GM23338 (cell line): ENCODE measurements at regions not wholly inside any gene's neighbourhood (a gene's known extent, or its start where the extent isn't known, plus 50 kb on each side); places are given as distances from the start of the nearest gene placed in this dataset.
"Not testable (repeated sequence)": the region's sequence is repeated elsewhere in the genome, so short reads cannot be mapped to it uniquely, and the experiment has no call there.

Experiments
- ATAC-seq: fragments of 200-7000 bp; cut with Tn5 transposase; 3 replicates; pipeline ENCODE4 v1.9.1; 2020
- DNase-seq: peaks from one replicate; pipeline ENCODE4 v3.0.0-alpha.2; 2015; ENCODE audit warnings: low spot score
- H2AFZ ChIP-seq: fragments of 200-600 bp; sonication (generic); 2 replicates; pipeline ENCODE4 v1.8.0; 2016; ENCODE audit warnings: antibody characterized with exemption, mild to moderate bottlenecking, moderate library complexity
- H3F3A ChIP-seq: fragments of 200-600 bp; sonication (generic); replicated peaks from 2 replicates; pipeline ENCODE4 v1.8.0; 2017; ENCODE audit warnings: antibody characterized with exemption, mixed run types, low read depth
- H3K27ac ChIP-seq: fragments of 200-600 bp; sonication (generic); 2 replicates; pipeline ENCODE4 v1.6.1; 2016; ENCODE audit warnings: low read depth
- H3K27me3 ChIP-seq: fragments of 200-600 bp; sonication (generic); 2 replicates; pipeline ENCODE4 v1.8.0; 2016; ENCODE audit warnings: mild to moderate bottlenecking, mixed run types, moderate library complexity; ENCODE audit not compliant: insufficient read depth
- H3K36me3 ChIP-seq: fragments of 200-600 bp; sonication (generic); 2 replicates; pipeline ENCODE4 v1.8.0; 2016; ENCODE audit warnings: mild to moderate bottlenecking; ENCODE audit not compliant: insufficient read depth
- H3K4me1 ChIP-seq: fragments of 200-600 bp; sonication (generic); 2 replicates; pipeline ENCODE4 v1.8.0; 2016; ENCODE audit warnings: mild to moderate bottlenecking, moderate library complexity; ENCODE audit not compliant: insufficient read depth
- H3K4me2 ChIP-seq: fragments of 200-600 bp; sonication (generic); 2 replicates; pipeline ENCODE4 v1.7.1; 2017; ENCODE audit warnings: mixed run types
- H3K4me3 ChIP-seq: fragments of 200-600 bp; sonication (generic); 2 replicates; pipeline ENCODE4 v1.6.1; 2016; ENCODE audit warnings: mixed run types
- H3K79me2 ChIP-seq: fragments of 200-600 bp; sonication (generic); replicated peaks from 2 replicates; pipeline ENCODE4 v1.8.0; 2017; ENCODE audit warnings: mild to moderate bottlenecking; ENCODE audit not compliant: insufficient read depth
- H3K9me2 ChIP-seq: fragments of 200-600 bp; sonication (generic); 2 replicates; pipeline ENCODE4 v1.8.0; 2017; ENCODE audit not compliant: insufficient read depth
- H4K20me1 ChIP-seq: fragments of 200-600 bp; sonication (generic); replicated peaks from 2 replicates; pipeline ENCODE4 v1.8.0; 2017; ENCODE audit warnings: mild to moderate bottlenecking; ENCODE audit not compliant: insufficient read depth
- H3K27ac Mint-ChIP-seq: 2 replicates; pipeline ENCODE4 v1.8.0; 2020; ENCODE audit warnings: inconsistent platforms, mild to moderate bottlenecking, moderate library complexity, mixed read lengths
- H3K27me3 Mint-ChIP-seq: 3 replicates; pipeline ENCODE4 v1.8.0; 2022; ENCODE audit warnings: low read depth, mild to moderate bottlenecking, moderate library complexity, mixed read lengths, inconsistent platforms; ENCODE audit not compliant: insufficient read depth, poor library complexity
- H3K36me3 Mint-ChIP-seq: 3 replicates; pipeline ENCODE4 v1.8.0; 2021; ENCODE audit warnings: low read depth, mild to moderate bottlenecking, inconsistent platforms, moderate library complexity, mixed read lengths
- H3K4me1 Mint-ChIP-seq: 3 replicates; pipeline ENCODE4 v1.8.0; 2020; ENCODE audit warnings: mild to moderate bottlenecking, inconsistent platforms, mixed read lengths
- H3K4me3 Mint-ChIP-seq: 3 replicates; pipeline ENCODE4 v1.8.0; 2021; ENCODE audit warnings: moderate library complexity, mild to moderate bottlenecking, inconsistent platforms, mixed read lengths
- H3K9me3 Mint-ChIP-seq: 3 replicates; pipeline ENCODE4 v1.8.0; 2020; ENCODE audit warnings: moderate library complexity, mild to moderate bottlenecking, inconsistent platforms, mixed read lengths
- EZH2 ChIP-seq: fragments of 200-600 bp; sonication (generic); IDR thresholded peaks from one replicate; pipeline ENCODE4 v1.8.0; 2017; ENCODE audit warnings: antibody characterized with exemption, mild to moderate bottlenecking, low read depth; ENCODE audit not compliant: unreplicated experiment
- EZH2phosphoT487 ChIP-seq: fragments of 200-600 bp; sonication (generic); IDR thresholded peaks from one replicate; pipeline ENCODE4 v1.8.1; 2018; ENCODE audit warnings: antibody characterized with exemption; ENCODE audit not compliant: unreplicated experiment
- POLR2AphosphoS5 ChIP-seq: IDR thresholded peaks from 2 replicates; pipeline ENCODE4 v1.6.1; 2016; ENCODE audit warnings: antibody characterized with exemption, low read depth
- STAT1 ChIP-seq: IDR thresholded peaks from one replicate; pipeline ENCODE4 v1.6.1; 2016; ENCODE audit warnings: antibody characterized with exemption; ENCODE audit not compliant: unreplicated experiment
- ZNF114 ChIP-seq: fragments of 250-450 bp; sonication (Bioruptor Pico); IDR thresholded peaks from 2 replicates; pipeline ENCODE4 v1.5.0; 2020; ENCODE audit warnings: mild to moderate bottlenecking, moderate library complexity
- ZNF331 ChIP-seq: fragments of 250-450 bp; sonication (Bioruptor Pico); IDR thresholded peaks from 2 replicates; pipeline ENCODE4 v1.5.0; 2020; ENCODE audit warnings: low read depth, mild to moderate bottlenecking, moderate library complexity
- TF ChIP-seq, protein P1 (sequence below): IDR thresholded peaks from 2 replicates; pipeline ENCODE4 v1.6.1; 2016; ENCODE audit warnings: antibody characterized with exemption
- TF ChIP-seq, protein P2 (sequence below), 2 experiments: fragments of 200-600 bp in 1 of 2; sonication (generic) in 1 of 2; conservative IDR thresholded peaks; 2 replicates each; pipeline versions ENCODE4 v1.5.1 to v1.6.1; 2016 to 2017; ENCODE audit warnings: antibody characterized with exemption in 2 of 2, low read depth in 2 of 2, mild to moderate bottlenecking in 2 of 2, moderate library complexity in 1 of 2
- TF ChIP-seq, protein P3 (sequence below): fragments of 250-450 bp; sonication (Bioruptor Pico); IDR thresholded peaks from 2 replicates; pipeline ENCODE4 v1.5.0; 2020; ENCODE audit warnings: mild to moderate bottlenecking, moderate library complexity

DNA sequence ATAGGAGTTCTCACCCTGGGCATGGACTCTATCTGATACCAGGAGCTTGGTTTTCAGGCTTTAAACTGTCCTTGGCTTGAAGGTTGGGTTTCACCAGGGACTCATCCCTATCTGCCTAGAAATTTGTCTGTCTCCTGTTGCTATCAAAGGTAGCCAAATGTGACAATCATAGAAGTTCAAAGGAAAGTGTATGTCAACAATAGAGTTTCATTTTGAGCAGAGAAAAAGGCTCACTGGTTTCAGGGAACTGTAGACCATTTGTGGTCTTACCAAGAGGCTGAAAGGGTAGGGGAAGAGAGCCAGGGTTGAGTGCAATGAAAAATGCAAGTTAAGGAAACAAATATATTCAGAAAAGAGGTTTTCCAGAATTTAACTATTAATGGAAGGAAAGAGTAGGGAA is 966.8 kb upstream of the CITED2 start (continued):
- TF ChIP-seq EZH2phosphoT487 (no peak), EZH2 (no peak), STAT1 (no peak), ZNF114 (no peak), POLR2AphosphoS5 (no peak)
- TF ChIP-seq, protein P1, sequence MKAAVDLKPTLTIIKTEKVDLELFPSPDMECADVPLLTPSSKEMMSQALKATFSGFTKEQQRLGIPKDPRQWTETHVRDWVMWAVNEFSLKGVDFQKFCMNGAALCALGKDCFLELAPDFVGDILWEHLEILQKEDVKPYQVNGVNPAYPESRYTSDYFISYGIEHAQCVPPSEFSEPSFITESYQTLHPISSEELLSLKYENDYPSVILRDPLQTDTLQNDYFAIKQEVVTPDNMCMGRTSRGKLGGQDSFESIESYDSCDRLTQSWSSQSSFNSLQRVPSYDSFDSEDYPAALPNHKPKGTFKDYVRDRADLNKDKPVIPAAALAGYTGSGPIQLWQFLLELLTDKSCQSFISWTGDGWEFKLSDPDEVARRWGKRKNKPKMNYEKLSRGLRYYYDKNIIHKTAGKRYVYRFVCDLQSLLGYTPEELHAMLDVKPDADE: no peak

DNA sequence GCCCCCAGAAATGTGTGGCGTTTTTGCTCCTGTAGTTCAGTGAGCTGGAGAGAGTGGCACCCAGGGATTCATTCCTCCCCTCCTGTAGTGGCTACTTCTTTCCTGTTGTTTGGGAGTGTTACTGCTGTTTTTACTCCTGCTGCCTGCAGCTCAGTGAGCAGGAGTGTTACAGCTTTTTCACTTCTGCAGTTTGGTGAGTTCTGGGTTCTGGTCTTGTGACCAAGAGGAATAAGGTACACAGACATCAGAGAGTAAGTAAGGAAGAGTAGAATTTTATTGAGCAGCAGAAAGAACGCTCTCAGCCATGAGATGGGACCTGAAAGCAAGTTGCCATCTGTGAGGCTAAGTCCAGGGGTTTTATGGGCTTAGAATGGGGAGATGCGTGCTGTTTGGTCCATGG is 966.3 kb upstream of the CITED2 start:
- Mint-ChIP-seq H3K9me3 (peaks cover 38% of the 10 kb centered on the region), H3K27ac (no peak overlapping the region), H3K4me3 (no peak overlapping the region), H3K27me3 (no peaks in the 10 kb centered on the region), H3K36me3 (peaks cover 20% of the 10 kb centered on the region), H3K4me1 (no peaks in the 10 kb centered on the region)
- no peaks in the 10 kb centered on the region for H3K4me1 ChIP-seq
- H3K36me3 ChIP-seq: 0 out of 2 replicates have a peak, but pooled peaks cover 4% of the 10 kb centered on the region
- no peak overlapping the region for H3K4me3 ChIP-seq
- no peak overlapping the region for H3K4me2 ChIP-seq
- peaks cover 24% of the 10 kb centered on the region for H3K9me2 ChIP-seq
- ATAC-seq: no peak
- no peaks in the 10 kb centered on the region for H3K79me2 ChIP-seq
- H2AFZ ChIP-seq: no peak overlapping the region
- no peaks in the 10 kb centered on the region for H3F3A ChIP-seq
- H3K27me3 ChIP-seq: no peaks in the 10 kb centered on the region
- TF ChIP-seq ZNF331 (no peak), EZH2phosphoT487 (no peak)
- TF ChIP-seq, protein P2, sequence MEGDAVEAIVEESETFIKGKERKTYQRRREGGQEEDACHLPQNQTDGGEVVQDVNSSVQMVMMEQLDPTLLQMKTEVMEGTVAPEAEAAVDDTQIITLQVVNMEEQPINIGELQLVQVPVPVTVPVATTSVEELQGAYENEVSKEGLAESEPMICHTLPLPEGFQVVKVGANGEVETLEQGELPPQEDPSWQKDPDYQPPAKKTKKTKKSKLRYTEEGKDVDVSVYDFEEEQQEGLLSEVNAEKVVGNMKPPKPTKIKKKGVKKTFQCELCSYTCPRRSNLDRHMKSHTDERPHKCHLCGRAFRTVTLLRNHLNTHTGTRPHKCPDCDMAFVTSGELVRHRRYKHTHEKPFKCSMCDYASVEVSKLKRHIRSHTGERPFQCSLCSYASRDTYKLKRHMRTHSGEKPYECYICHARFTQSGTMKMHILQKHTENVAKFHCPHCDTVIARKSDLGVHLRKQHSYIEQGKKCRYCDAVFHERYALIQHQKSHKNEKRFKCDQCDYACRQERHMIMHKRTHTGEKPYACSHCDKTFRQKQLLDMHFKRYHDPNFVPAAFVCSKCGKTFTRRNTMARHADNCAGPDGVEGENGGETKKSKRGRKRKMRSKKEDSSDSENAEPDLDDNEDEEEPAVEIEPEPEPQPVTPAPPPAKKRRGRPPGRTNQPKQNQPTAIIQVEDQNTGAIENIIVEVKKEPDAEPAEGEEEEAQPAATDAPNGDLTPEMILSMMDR (conservative IDR thresholded peaks at IDR 0.05; ENCODE audit: low read depth in 2 of 2): no peak
- TF ChIP-seq, protein P3, sequence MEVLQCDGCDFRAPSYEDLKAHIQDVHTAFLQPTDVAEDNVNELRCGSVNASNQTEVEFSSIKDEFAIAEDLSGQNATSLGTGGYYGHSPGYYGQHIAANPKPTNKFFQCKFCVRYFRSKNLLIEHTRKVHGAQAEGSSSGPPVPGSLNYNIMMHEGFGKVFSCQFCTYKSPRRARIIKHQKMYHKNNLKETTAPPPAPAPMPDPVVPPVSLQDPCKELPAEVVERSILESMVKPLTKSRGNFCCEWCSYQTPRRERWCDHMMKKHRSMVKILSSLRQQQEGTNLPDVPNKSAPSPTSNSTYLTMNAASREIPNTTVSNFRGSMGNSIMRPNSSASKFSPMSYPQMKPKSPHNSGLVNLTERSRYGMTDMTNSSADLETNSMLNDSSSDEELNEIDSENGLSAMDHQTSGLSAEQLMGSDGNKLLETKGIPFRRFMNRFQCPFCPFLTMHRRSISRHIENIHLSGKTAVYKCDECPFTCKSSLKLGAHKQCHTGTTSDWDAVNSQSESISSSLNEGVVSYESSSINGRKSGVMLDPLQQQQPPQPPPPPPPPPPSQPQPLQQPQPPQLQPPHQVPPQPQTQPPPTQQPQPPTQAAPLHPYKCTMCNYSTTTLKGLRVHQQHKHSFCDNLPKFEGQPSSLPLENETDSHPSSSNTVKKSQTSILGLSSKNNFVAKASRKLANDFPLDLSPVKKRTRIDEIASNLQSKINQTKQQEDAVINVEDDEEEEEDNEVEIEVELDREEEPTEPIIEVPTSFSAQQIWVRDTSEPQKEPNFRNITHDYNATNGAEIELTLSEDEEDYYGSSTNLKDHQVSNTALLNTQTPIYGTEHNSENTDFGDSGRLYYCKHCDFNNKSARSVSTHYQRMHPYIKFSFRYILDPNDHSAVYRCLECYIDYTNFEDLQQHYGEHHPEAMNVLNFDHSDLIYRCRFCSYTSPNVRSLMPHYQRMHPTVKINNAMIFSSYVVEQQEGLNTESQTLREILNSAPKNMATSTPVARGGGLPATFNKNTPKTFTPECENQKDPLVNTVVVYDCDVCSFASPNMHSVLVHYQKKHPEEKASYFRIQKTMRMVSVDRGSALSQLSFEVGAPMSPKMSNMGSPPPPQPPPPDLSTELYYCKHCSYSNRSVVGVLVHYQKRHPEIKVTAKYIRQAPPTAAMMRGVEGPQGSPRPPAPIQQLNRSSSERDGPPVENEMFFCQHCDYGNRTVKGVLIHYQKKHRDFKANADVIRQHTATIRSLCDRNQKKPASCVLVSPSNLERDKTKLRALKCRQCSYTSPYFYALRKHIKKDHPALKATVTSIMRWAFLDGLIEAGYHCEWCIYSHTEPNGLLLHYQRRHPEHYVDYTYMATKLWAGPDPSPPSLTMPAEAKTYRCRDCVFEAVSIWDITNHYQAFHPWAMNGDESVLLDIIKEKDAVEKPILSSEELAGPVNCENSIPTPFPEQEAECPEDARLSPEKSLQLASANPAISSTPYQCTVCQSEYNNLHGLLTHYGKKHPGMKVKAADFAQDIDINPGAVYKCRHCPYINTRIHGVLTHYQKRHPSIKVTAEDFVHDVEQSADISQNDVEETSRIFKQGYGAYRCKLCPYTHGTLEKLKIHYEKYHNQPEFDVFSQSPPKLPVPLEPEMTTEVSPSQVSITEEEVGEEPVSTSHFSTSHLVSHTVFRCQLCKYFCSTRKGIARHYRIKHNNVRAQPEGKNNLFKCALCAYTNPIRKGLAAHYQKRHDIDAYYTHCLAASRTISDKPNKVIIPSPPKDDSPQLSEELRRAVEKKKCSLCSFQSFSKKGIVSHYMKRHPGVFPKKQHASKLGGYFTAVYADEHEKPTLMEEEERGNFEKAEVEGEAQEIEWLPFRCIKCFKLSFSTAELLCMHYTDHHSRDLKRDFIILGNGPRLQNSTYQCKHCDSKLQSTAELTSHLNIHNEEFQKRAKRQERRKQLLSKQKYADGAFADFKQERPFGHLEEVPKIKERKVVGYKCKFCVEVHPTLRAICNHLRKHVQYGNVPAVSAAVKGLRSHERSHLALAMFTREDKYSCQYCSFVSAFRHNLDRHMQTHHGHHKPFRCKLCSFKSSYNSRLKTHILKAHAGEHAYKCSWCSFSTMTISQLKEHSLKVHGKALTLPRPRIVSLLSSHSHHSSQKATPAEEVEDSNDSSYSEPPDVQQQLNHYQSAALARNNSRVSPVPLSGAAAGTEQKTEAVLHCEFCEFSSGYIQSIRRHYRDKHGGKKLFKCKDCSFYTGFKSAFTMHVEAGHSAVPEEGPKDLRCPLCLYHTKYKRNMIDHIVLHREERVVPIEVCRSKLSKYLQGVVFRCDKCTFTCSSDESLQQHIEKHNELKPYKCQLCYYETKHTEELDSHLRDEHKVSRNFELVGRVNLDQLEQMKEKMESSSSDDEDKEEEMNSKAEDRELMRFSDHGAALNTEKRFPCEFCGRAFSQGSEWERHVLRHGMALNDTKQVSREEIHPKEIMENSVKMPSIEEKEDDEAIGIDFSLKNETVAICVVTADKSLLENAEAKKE (CRISPR knock-in tag): no peak
- H4K20me1 ChIP-seq: no peaks in the 10 kb centered on the region
- H3K27ac ChIP-seq: no peak overlapping the region
- DNase-seq: no peak

DNA sequence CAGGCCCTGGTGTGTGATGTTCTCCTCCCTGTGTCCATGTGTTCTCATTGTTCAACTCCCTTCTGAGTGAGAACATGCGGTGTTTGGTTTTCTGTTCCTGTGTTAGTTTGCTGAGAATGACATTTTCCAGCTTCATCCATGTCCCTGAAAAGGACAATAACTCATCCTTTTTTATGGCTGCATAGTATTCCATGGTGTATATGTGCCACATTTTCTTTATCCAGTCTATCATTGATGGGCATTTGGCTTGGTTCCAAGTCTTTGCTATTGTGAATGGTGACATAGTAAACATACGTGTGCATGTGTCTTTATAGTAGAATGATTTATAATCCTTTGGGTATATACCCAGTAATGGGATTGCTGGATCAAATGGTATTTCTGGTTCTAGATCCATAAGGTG is 964.6 kb upstream of the CITED2 start:
- DNase-seq, H3K4me2 ChIP-seq, H3F3A ChIP-seq, H3K27ac Mint-ChIP-seq, H3K79me2 ChIP-seq, H3K27ac ChIP-seq, H3K4me3 ChIP-seq, ATAC-seq, H3K27me3 ChIP-seq, H3K27me3 Mint-ChIP-seq, H4K20me1 ChIP-seq, H3K4me1 Mint-ChIP-seq, H3K4me1 ChIP-seq, H3K36me3 ChIP-seq, H3K4me3 Mint-ChIP-seq, H2AFZ ChIP-seq: not testable (repeated sequence)
- peaks cover 27% of the 10 kb centered on the region for H3K9me2 ChIP-seq
- Mint-ChIP-seq H3K36me3 (peaks cover 29% of the 10 kb centered on the region), H3K9me3 (peaks cover 44% of the 10 kb centered on the region)
